Smooth muscle cell (in vitro differentiated cells): ENCODE measurements at regions not wholly inside any gene's neighbourhood (a gene's known extent, or its start where the extent isn't known, plus 50 kb on each side); places are given as distances from the start of the nearest gene placed in this dataset.

Experiments used
- DNase-seq: peaks from one replicate; lab custom pipeline; 2025; ENCODE audit not compliant: unreplicated experiment; lab: John Stamatoyannopoulos, UW
- H2AFZ ChIP-seq: fragments of 200-600 bp; sonication (generic); 2 replicates; pipeline ENCODE4 v1.6.0; 2016; ENCODE audit warnings: antibody characterized with exemption, low read depth, mild to moderate bottlenecking
- H3F3A ChIP-seq: fragments of 200-600 bp; sonication (generic); 2 replicates; pipeline ENCODE4 v1.6.0; 2017; ENCODE audit warnings: antibody characterized with exemption, low read depth
- H3K27ac ChIP-seq: fragments of 200-600 bp; sonication (generic); 2 replicates; pipeline ENCODE4 v1.5.1; 2016; ENCODE audit warnings: low read depth, mild to moderate bottlenecking
- H3K27me3 ChIP-seq: fragments of 200-600 bp; sonication (generic); 2 replicates; pipeline ENCODE4 v1.6.1; 2016; ENCODE audit warnings: low read depth, mild to moderate bottlenecking
- H3K36me3 ChIP-seq: fragments of 200-600 bp; sonication (generic); 2 replicates; pipeline ENCODE4 v1.5.1; 2016; ENCODE audit warnings: low read depth
- H3K4me1 ChIP-seq: fragments of 200-600 bp; sonication (generic); 2 replicates; pipeline ENCODE4 v1.5.1; 2016; ENCODE audit warnings: low read depth
- H3K4me2 ChIP-seq: fragments of 200-600 bp; sonication (generic); 2 replicates; pipeline ENCODE4 v1.6.0; 2016; ENCODE audit warnings: mild to moderate bottlenecking
- H3K4me3 ChIP-seq: fragments of 200-600 bp; sonication (generic); 2 replicates; pipeline ENCODE4 v1.5.1; 2016; ENCODE audit warnings: mild to moderate bottlenecking
- H3K79me2 ChIP-seq: fragments of 200-600 bp; sonication (generic); 2 replicates; pipeline ENCODE4 v1.6.0; 2016; ENCODE audit warnings: low read depth, mild to moderate bottlenecking
- H3K9ac ChIP-seq: fragments of 200-600 bp; sonication (generic); 2 replicates; pipeline ENCODE4 v1.6.0; 2016; ENCODE audit warnings: low read depth
- H3K9me3 ChIP-seq: fragments of 200-600 bp; sonication (generic); replicated peaks from 2 replicates; pipeline ENCODE4 v1.5.1; 2016; ENCODE audit warnings: low read depth
- H4K20me1 ChIP-seq: fragments of 200-600 bp; sonication (generic); 2 replicates; pipeline ENCODE4 v1.6.0; 2016; ENCODE audit warnings: low read depth
- CTCF ChIP-seq: fragments of 200-600 bp; sonication (generic); IDR thresholded peaks from 2 replicates; pipeline ENCODE4 v1.5.1; 2017; ENCODE audit warnings: borderline replicate concordance, mild to moderate bottlenecking, antibody characterized with exemption; ENCODE audit not compliant: insufficient read depth, poor library complexity, severe bottlenecking
- WGBS: methylation state at CpG from one replicate; pipeline ENCODE4 v1.1.7; 2016; ENCODE audit warnings: low lambda C conversion rate; 5-methylcytosine and 5-hydroxymethylcytosine counted together

DNA sequence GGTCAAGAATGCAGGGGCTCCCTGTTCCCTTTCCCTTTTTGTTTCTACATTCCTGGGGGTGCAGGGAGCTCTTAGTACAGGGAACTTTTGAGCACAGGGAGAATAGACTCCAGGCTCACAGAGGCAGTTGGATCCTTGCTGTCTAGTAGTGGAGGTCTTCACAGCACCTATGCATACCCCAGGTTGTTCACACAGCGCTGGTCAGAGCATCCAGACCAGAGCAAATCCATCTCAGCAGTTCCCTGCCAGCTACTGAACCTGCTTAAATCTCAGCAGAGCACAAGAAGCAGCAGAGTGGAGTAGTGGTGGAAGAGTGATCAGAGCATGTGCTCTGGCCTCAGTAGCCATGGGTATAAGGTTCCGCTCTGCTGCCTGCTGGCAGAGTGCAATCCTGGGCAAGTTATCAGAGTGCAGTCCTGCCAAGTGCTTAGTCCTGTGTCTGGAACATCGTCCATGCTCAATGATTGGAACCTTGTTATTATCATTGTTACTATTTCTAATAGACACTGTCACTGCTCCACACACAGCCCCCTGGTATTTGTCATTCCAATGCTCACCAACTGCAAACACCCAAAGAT is 220.4 kb downstream of the CBLN1 start:
- Histone ChIP-seq H3K4me2 (no peak overlapping the region), H3K4me3 (no peak overlapping the region), H3K4me1 (peaks cover 2% of the 10 kb centered on the region), H3K79me2 (no peaks in the 10 kb centered on the region), H3K36me3 (no peaks in the 10 kb centered on the region), H3K27ac (no peak overlapping the region), H3F3A (no peaks in the 10 kb centered on the region), H2AFZ (no peak overlapping the region), H3K9me3 (no peaks in the 10 kb centered on the region), H3K27me3 (no peaks in the 10 kb centered on the region), H4K20me1 (no peaks in the 10 kb centered on the region), H3K9ac (no peak overlapping the region)
- 88% methylated on average over 3 of the region's 3 CpGs for WGBS
- TF ChIP-seq CTCF = no peak
- DNase-seq = no peak

GRCh38 chr16:49060728-49061127 is 220.9 kb downstream of the CBLN1 start:
- Histone ChIP-seq H3F3A (no peaks in the 10 kb centered on the region), H4K20me1 (no peaks in the 10 kb centered on the region), H3K4me3 (no peak overlapping the region), H3K4me1 (peaks cover 5% of the 10 kb centered on the region), H3K27ac (no peak overlapping the region), H3K9me3 (no peaks in the 10 kb centered on the region), H3K36me3 (no peaks in the 10 kb centered on the region), H3K27me3 (no peaks in the 10 kb centered on the region), H3K4me2 (no peak overlapping the region), H2AFZ (no peak overlapping the region), H3K79me2 (no peaks in the 10 kb centered on the region), H3K9ac (no peak overlapping the region)
- 62% methylated on average over 2 of the region's 2 CpGs for WGBS
- no peak for DNase-seq
- TF ChIP-seq CTCF = no peak

DNA sequence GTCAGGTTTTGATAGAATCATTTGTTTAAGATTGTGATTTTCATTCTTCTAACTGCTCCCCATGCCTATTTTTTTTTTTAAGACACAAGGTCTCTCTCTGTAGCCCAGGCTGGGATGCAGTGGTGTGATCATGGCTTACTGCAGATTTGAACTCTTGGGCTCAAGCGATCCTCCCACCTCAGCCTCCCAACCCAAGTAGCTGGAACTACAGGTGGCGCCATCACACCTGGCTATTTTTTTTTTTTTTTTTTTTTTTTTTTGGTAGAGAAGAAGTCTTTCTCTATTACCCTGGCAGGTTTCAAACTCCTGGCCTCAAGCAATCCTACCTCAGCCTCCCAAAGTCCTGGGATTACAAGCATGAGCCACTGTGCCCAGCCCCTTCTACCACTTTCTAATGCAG is 223.3 kb downstream of the CBLN1 start:
- 62% methylated on average over 2 of the region's 2 CpGs for WGBS
- TF ChIP-seq CTCF = no peak

DNA sequence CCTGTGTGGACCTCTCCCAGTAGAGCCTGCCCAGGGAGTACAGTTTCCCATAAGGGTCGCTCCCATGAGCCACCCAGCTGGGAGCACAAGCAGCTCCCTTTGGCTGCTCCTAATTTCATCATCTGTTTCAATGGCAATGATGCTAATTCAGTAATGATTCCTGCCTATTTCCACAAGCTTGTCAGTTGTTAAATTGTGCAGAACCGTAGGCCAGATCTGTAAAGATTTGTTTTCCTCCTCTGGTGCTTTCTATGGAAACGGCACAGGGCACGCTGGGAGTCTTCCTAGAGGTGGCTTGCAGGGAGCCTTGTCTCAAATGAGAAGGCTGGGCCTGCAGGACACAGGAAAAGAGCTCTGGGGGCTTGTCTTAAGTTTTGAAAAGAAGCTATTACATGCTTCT is 223.7 kb downstream of the CBLN1 start:
- DNase-seq = no peak
- Histone ChIP-seq H3K9ac (no peak overlapping the region), H2AFZ (no peak overlapping the region), H3K79me2 (no peaks in the 10 kb centered on the region), H3K4me1 (peaks cover 5% of the 10 kb centered on the region), H3F3A (no peaks in the 10 kb centered on the region), H3K4me2 (no peak overlapping the region), H3K36me3 (no peaks in the 10 kb centered on the region), H3K4me3 (no peak overlapping the region), H3K9me3 (no peaks in the 10 kb centered on the region), H4K20me1 (no peaks in the 10 kb centered on the region), H3K27ac (no peak overlapping the region), H3K27me3 (no peaks in the 10 kb centered on the region)
- 75% methylated on average over 4 of the region's 4 CpGs for WGBS
- no peak for TF ChIP-seq CTCF

More for the DNA sequence above, 223.3 kb downstream of the CBLN1 start:
- no peak overlapping the region for H3K4me2 ChIP-seq
- no peak overlapping the region for H2AFZ ChIP-seq
- no peaks in the 10 kb centered on the region for H3K9me3 ChIP-seq
- H4K20me1 ChIP-seq = no peaks in the 10 kb centered on the region
- DNase-seq = no peak
- no peaks in the 10 kb centered on the region for H3K36me3 ChIP-seq
- H3K4me3 ChIP-seq = no peak overlapping the region
- no peaks in the 10 kb centered on the region for H3F3A ChIP-seq
- no peak overlapping the region for H3K27ac ChIP-seq
- peaks cover 5% of the 10 kb centered on the region for H3K4me1 ChIP-seq
- no peaks in the 10 kb centered on the region for H3K27me3 ChIP-seq
- H3K79me2 ChIP-seq = no peaks in the 10 kb centered on the region
- no peak overlapping the region for H3K9ac ChIP-seq
